NCI-H2029 (cell line): ENCODE measurements at regions not wholly inside any gene's neighbourhood (a gene's known extent, or its start where the extent isn't known, plus 50 kb on each side); places are given as distances from the start of the nearest gene placed in this dataset.

Experiments used
- DNase-seq: peaks from one replicate; lab custom pipeline; 2025; lab: John Stamatoyannopoulos, UW

DNA sequence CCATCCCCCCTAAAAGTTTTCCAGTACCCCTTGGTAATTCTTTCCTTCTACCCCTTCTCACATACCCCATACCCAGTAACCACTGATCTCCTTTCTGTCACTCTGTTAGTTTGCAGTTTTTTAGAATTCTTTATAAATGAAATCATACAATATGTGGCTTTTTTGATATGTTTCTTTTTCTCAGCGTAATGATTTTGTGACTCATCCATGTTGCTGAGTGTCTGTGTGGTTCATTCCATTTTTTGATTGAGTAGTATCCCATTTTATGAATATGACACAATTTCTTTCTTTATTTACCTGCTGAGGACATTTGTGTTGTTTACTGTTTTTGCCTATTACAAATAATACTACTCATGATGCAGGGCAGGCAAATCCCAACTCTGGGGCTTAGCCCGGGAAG, 1605.3 kb downstream of the BRINP3 start:
- no peak for DNase-seq

DNA sequence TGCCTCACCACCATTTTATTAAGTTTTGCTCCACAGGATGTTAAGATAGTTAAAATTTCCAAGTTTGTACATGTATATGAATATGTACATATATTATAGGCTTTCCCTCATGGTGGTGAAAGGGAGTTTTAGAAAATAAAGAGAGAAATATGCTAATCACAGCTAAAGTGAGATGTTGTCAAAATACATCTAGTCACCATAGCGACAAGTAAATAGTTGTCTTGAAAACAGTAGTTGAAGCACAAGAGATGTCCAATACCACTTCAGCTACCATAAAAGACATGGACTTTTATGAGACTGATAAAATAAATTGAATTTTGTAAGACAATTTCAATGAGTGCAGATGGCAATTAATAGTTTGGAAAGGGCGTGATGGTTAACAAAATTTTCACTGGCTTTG, 1600.0 kb downstream of the BRINP3 start:
- no peak for DNase-seq

DNA sequence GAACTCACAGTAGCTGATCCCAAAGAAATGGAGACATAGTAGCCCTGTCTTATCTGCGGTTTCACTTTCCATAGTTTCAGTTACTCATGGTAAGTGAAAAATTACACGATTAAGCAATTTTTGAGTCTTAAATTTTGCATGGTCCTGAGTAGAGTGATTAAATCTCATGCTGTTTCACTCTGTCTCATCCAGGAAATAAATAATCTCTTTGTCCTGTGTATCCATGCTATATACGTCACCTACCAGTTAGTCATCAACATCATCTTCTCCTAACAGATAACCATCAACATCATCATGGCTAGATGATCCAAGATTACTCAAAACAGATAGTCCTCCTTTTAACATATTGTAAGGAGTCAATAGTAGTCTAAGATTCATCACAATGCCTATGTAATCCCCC, 1589.3 kb downstream of the BRINP3 start:
- DNase-seq, result no peak

DNA sequence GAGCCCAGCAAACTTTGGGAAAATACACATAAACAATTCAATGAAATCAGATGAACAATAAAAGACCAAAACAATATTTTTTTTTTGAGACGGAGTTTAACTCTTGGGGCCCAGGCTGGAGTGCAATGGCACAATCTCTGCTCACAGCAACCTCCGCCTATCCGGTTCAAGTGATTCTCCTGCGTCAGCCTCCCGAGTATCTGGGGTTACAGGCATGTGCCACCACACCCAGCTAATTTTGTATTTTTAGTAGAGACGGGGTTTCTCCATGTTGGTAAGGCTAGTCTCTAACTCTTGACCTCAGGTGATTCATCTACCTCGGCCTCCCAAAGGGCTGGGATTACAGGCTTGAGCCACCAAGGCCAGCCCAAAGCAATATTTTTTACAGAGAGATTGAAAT, 1588.5 kb downstream of the BRINP3 start:
- no peak for DNase-seq

DNA sequence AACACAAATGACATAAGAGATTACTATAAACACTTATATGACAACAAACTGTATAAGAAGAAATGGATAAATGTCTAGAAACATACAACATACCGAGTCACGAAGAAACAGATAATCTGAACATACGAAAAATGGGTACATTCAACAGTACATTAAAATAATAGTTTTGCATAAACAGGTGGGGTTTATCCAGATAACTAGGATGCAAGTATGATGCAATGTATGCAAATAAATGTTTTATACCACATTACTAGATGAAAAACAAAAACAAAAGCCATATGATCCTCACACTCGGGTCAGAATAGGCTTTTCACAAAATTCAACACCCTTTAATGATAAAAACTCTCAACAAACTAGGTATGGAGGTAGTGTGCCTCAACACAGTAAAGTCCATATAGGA, 1585.7 kb downstream of the BRINP3 start:
- DNase-seq, result no peak

DNA sequence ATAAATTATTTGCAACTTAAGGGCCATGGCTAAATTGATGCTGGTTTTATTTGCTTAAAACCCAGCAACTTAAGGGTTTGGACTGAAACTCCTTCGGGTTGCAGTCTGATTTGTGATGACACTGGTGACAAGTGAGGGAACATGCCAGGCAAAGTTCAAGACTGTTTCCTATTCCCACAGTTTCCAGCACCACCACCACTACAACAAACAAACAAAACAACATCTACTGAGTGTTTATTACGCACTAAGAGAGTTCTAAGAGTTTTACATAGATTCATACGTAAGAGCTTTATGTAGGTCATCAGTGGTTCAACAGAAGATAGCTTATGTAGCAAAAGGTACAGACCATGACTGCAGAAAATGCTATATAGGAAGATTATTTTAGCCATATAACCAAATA, 1582.1 kb downstream of the BRINP3 start:
- no peak for DNase-seq

DNA sequence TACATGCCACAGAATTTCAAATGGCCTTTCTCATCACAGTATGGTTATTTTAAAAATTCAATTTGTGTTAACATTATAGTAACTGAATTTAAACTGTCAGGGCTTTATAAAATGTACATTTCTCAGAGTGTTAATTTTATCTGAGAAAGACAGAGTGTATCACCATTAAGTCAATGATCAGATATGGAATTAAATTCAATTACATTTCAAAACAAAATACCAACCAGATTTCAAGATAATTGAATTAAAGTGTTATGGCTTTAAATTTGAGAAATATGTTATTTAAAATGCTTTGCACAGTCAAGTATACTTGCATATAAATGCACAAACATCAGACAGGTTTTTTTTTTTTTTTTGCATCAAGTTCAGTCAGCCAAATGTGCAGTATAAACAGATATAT, 1574.4 kb downstream of the BRINP3 start:
- DNase-seq, result no peak

DNA sequence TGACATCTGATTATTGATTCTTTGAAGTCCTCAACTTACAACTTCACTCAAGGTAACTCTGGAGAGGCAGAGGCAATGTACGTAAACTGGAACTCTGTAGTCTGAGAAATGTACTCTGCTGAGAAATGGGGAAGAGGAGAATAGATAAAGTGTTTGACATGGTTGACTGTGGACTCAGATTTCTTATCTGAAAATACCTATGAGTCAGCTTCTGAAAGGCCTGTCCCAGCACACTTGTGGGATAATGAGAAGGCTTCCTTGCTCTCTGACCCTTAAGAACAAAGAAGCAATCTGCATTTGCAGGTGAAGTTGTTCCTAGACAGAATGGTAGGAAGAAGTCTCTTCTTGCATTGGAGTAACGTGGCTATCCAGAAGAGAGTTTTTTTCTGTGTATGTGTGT, 1573.5 kb downstream of the BRINP3 start:
- DNase-seq, result no peak

DNA sequence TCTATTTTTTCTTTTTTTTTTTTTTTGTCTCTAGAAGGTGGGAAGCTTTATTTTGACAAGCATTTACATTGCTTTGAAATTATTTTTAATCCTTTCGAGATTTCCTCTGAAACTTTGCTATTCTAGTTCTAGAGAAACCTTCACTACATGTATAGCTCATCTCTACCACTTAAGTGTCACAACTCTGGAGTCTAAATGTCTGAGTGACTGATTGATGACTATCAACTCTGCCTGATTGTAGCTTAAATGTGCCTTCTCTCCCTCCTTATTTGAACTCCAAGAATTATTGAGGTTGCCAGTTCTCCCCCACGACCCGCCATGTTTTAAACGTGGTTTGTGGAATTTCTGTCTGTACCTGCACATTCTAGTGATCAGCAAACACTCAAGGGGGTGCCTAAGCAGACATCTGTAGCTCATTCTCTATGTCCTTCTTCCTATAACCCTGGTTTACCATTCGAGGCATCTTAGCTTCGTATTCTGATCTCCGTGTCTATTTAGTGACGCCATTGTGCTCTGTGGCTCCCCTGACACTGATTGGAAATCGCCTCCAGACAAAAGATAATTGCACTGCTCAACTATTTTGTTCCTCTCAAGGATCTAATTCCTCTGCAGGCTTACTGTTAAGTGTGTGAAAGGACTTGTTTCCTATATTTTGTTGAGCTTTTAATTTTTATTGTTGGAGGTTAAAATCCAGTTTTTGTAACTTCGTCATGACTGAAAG, 1570.6 kb downstream of the BRINP3 start:
- DNase-seq, result no peak

DNA sequence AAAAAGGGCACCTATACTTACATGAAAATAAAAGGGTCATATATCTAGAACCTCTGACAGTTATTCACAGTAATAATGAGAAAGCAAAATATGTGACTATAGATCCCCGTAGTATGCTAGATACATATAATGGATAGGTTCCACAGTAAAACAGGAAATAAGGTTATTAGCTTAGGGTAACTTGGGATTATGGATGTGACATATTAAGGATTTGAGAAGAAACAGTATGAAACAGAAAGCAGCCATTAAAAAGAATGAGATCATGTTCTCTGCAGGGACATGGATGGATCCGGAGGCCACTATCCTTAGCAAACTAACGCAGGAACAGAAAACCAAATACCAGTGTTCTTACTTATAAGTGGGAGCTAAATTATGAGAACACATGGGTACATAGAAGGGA, 1547.3 kb downstream of the BRINP3 start:
- DNase-seq, result no peak

DNA sequence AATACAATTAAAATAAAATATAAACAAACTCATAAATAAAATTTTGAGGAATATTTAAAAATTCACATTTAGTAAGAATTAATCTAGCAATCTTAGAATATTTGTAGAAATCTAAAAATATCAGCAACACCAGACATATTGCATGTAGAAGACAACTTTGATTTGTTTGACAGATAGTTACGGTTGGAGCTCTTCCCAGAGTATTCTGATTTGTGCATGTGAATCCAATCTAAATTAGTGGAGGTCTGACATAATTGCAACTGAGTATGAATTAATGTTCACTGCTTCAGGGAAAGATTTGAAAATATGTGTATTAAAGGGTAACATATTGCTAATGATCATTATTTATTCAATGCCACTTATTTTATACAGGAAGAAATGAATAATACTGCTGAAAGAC, 1546.2 kb downstream of the BRINP3 start:
- no peak for DNase-seq

DNA sequence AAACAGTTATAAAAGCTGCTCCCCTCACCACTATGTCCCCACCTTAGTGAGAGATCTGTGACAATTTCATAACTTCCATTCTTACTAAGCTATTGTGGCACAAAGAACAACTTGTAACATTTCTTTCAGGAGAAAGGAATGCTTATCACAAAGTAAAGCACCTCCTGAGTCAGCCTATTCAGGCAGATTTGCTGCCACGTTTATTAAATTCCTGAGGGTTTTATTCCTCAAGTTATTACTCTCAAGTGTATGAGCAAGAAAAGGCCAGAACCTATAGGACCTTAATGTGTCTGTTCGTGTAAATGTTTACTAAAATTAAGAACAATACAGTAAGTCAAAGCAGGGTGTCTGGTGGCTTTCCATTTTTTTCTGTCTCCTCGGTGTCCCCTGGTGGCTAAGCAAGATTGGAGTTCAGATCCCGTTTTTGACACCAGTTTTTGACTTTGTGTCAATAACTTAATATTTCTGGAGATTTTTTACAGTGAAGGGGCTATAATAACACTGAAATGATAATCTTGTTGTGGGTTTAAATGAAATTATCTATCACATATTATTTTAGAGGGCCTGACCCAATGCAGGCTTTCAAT, 1539.6 kb downstream of the BRINP3 start:
- no peak for DNase-seq

DNA sequence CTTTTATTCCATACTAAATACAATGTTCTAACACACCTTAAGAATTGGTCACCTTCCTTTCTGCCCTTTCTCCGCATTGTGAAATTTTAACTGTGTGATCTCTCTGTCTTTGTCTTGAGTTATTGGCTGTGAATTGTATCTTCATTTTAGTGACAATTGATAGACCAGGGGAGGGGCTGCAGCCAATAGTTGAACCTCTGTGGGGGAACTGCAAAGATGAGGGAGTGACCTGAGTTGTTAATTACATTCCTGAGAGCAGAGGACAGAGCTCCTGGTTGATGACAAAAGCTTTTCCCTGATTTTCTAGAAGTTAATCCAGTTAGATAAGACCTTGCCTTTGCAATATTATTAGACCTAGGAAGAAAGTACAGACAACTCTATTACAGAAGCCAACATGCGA, 1535.7 kb downstream of the BRINP3 start:
- DNase-seq, result no peak

DNA sequence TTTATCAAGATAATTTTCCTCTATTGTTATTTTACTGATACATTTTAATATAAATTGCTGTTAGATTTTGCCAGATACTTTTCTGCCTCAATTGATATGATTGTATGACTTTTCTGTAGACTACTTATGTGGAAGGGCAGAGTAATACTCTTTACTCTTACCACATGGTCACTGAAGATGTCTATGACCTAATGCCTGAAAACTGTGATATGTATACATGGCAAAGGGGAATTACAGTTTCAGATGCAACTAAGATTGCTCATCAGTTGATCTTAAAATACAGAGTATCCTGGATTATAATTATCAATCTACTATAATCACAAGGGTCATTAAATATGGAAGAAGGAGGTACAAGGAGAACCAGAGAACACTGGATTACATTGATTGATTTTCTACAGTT, 1528.0 kb downstream of the BRINP3 start:
- no peak for DNase-seq

DNA sequence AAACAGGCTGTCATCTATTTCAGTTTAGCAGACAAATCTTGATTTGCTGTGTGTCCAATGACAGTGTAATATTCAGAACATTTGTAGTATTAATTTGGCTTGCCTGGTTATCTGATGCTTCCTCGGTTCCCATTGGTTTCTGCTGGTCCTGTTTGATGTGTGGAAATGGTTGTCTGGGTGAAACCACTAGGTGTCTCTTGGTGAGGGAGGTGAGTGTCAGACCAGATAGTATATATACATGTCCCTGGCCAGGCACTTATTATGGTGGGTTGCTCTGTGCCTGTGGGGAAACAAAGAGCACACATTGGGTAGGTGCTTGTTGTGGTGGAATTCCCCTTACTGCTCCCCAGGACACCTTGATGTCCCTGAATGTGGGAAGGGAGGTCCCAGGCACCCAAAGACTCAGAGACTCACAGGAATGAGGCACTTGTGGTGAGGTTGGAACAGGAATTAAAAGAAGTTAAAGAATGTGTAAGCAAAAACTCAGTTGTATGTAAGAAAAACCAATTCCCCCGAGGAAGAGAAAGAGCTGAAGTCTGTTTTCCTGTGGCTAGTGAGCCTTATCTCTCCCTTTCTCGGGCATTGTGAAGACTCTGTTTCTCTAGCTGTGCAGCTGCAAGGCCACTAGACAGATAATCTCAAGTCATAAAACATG, 1519.1 kb downstream of the BRINP3 start:
- no peak for DNase-seq

DNA sequence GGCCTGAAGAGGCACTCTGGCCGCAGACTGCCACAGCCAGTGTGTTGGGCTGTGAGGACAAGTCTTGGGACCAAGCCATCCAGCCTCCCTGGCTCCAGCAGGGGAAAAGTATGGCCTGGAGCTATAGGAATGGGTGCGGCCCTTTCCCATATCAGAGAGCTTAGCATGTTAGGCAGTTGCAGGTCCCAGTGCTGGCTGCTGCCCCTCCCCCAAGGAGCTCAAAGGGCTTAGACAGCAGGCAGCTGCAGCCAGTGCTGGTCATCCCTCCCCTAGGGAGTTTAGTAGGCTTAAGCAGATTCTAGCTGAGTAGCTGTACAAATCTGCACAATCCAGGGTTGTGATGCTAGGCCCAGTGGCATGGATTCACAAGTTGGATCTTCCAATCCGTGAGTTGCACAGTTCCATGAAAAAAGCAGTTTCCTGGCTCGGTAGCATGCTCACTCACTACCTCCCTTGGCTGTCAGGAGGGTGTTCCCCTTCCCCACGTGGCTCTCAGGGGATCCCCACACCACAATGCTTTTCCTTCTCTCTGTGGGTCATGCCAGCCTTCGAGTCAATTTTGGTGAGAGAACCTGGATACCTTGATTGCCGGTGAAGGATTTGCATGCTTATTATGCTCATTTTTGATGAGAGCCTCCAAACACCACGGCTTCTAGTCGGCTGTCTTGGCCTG, 1490.8 kb downstream of the BRINP3 start:
- DNase-seq, result no peak

DNA sequence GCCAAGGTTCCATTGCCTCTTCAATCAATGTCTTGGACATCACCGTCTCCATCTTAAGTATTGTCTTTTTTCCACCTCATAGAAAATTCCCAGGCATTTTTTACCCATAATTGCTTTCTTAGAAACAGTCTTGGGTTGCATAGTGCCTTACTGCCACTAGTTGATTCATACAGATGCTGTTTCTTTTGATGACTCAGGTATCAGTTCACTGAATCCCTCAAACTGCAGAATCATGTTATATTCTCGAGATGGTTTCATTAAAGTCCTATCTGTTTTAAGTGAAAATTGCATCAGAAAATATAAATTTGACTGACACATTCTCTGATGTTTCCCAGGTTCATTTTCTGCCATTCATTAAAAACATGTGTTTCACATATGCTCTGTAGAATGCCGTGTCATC, 1489.1 kb downstream of the BRINP3 start:
- DNase-seq, result no peak

DNA sequence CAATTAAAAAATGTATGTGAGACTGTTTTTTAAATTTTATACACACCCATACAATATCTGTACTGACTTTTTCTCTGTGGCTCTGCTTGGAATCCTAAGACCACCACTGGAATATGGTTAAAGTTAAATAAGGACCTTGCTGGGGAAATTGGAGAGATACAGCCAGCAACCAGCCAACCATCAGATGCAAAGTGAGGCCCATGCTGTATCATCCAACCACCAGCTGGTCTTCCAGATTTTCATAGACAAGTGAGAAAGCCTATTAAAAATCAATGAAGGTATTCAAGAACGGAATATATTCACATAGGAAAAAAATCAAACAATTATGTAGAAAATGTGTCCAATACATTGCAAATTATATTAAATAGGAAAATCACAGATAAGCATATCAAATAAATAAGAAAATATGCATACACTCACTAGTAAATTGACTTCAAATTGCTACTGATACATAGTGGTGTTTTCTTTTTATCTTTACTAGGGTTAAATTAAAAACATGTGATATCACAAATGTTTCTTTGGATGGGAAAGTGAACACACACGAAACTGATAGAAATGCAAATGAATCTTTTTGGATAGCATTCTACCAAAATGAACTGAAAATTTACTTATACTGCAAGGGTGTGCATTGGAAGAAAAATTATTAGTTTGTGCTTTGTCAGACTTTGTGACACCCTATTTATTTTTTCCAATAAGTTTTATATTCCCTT, 1486.3 kb downstream of the BRINP3 start:
- DNase-seq, result no peak

DNA sequence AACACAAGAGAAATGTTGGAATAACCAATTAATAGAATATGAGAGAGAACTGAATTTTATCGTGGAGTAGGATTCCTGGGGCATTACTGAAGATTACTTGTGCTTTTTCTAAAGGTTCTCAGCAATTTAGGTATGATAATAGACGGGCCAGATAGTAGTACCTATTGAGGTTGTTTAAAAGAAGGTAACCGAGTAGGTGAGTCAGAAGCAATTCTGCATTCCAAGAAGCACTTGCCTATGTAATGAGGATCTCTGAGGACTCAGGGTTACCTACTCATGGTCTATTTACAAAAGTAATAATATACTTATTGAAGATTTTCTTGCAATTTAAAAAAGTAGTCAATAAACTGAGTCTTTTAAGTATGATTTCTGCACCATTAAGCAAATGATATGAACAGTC, 1469.8 kb downstream of the BRINP3 start:
- DNase-seq, result no peak

DNA sequence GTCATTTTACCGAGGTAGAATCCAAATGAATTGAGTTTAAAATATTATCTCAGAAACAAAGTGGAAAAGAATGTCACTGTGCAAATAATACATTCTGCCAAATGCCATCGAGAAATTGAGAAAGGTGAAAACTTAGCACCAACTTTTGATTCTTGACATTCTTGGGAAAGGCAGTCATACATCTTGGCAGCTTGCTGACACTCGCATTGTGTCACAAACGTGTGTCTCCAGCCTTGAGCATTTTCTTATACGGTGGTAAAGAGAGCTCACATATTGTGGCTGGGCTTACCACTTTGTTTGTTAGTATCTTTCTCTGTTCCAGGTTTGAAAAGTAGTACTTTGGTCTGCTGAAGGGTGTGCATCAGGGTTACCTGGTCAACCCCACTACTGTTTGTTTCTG, 1456.1 kb downstream of the BRINP3 start:
- no peak for DNase-seq

DNA sequence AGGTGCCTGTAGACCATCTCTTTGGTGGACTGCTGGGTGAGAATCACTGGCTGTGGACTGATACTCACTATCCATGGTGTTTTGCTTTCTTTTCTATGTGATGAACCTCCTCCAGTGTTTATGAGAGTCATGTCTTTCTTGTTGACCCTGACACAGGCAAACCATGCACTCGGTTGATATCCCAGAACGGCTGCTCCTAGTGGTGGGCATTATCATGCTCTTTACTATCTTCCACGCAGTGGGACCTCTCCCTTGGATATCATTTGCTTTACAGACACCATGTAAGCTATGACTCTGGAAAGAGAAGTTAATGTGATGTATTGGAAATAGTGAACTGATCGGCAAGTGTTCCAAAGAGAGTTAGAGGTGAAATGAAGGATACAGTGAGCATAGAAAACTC, 1455.6 kb downstream of the BRINP3 start:
- DNase-seq, result no peak

DNA sequence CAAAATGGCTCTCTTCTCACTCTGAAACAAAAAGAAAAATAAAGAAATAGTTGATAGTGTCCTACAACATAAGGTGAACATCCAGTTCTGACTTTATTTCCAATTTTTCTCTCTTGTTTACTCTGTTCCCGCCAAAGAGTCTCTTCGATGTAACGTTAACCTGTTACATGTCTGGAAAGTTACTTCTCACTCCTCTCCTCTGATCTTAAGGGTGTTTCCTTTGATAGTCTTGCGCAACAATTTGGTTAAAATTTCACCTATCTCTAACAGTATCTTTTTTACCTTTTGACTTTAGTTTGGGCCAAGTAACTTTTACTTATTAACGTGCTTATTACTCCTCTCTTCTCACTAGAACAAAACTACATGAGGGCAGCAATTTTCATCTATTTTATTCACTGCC, 1450.2 kb downstream of the BRINP3 start:
- no peak for DNase-seq

DNA sequence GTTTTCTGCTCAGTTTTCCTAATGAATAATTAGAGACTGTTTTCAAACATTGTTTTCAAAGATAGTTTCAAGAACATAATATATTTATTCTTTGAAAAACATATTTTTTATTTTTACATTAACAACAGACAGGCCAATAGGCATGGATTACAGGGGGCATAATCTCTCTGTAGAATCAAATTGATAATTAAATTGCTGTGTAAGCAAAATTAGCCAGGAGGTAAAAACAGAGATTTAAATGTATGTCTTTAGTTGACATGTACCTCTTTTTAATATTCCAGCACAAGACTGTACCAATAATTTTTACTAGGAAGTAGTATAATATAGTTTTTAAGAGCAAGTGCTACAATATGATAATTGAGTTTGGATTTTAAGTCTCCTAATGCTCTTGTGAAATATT, 1444.5 kb downstream of the BRINP3 start:
- DNase-seq, result no peak
